Mucosa of stomach (tissue), 1 donor: ENCODE measurements at regions not wholly inside any gene's neighbourhood (a gene's known extent, or its start where the extent isn't known, plus 50 kb on each side); places are given as distances from the start of the nearest gene placed in this dataset.

Experiments
- H3K27me3 ChIP-seq: one replicate; pipeline ENCODE4 v1.7.0; 2013; ENCODE audit warnings: mild to moderate bottlenecking, low read length; ENCODE audit not compliant: control insufficient read depth, insufficient read depth
- H3K36me3 ChIP-seq: one replicate; pipeline ENCODE4 v1.7.0; 2013; ENCODE audit warnings: low read length; ENCODE audit not compliant: control insufficient read depth, insufficient read depth
- H3K4me1 ChIP-seq: one replicate; pipeline ENCODE4 v1.7.0; 2013; ENCODE audit warnings: mild to moderate bottlenecking, low read length; ENCODE audit not compliant: control insufficient read depth, insufficient read depth
- H3K4me3 ChIP-seq: one replicate; pipeline ENCODE4 v1.7.0; 2013; ENCODE audit warnings: low read length
- H3K9ac ChIP-seq: one replicate; pipeline ENCODE4 v1.7.0; 2013; ENCODE audit warnings: mild to moderate bottlenecking, low read length, moderate library complexity
- H3K9me3 ChIP-seq: one replicate; pipeline ENCODE4 v1.7.0; 2013; ENCODE audit warnings: mild to moderate bottlenecking, low read length, moderate library complexity; ENCODE audit not compliant: control insufficient read depth
- donor health status: Pancreatic carcinoma.

DNA sequence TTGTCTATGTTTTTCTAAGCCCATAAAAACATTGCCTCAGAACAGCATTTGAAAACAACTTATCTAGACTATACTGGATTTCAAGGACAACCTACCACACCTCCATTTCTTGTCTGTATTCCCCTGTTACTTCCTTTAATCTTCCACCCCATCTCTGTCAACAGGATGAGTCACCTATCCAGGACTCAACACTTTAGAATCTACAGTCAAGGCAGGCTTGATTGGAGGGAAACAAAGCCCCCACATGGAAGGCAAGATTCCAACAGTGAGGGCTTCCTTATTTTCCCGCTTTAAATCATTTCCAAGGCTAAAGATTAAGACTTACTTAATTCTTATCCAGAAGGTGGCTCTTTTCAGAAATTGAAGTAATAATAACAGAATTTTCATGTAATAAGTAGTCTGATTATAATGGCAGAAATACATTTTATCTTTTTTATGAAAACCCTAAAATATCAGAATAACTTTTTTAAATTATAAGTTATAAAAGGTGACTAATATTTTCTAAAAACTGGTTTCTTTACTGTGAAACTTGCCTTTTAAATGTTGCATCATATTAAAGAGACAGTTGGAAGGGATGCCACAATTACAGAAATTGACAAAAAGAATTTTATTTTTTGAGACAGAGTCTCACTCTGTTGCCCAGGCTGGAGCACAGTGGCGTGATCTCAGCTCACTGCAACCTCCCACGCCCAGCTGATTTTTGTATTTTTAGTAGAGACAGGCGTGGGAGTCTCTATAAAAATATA, 138.7 kb upstream of the CCDC150 start:
- H3K4me3 ChIP-seq = no peak overlapping the region
- no peaks in the 10 kb centered on the region for H3K27me3 ChIP-seq
- H3K4me1 ChIP-seq = no peaks in the 10 kb centered on the region
- no peaks in the 10 kb centered on the region for H3K9me3 ChIP-seq
- H3K9ac ChIP-seq = no peak overlapping the region
- H3K36me3 ChIP-seq = no peaks in the 10 kb centered on the region

DNA sequence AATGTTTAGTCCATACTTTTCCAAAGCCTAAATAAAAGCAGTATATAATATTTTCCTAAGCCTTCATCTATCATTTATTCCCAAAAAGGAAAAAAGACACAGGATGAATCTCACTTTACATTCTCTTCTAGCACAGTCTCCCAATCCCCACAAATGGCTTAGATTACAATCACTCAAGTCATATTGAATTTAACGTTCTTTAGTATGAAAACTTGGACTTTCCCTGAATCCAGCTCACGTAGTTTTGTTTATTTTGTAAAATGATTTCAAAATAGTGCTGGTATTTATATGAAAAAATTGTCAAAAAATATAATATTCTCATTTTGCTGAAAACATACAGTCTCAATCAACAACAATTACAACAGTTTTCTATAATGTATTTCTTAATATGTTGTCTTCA, 137.7 kb upstream of the CCDC150 start:
- Histone ChIP-seq H3K27me3 (no peaks in the 10 kb centered on the region), H3K4me1 (no peaks in the 10 kb centered on the region), H3K9me3 (no peaks in the 10 kb centered on the region), H3K9ac (no peak overlapping the region), H3K36me3 (no peaks in the 10 kb centered on the region), H3K4me3 (no peak overlapping the region)

DNA sequence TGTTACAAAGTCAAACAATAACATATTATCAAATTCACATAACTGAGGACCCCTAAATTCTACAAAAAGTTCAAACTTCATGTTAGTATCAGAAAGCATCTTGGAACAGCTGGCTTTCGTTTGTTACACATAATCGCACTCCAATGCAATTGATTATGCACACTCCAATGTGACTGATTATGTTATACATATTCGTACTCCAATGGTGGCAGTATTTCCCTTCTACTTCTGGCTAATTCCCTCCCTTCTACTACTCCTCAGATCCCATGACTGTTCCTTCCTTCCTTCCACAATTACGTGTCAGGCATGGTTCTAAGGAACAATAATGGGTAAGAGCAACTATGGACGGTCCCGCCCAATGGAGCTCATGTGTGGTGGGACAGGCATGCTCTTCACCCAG, 137.1 kb upstream of the CCDC150 start:
- H3K4me3 ChIP-seq = no peak overlapping the region
- H3K36me3 ChIP-seq = no peaks in the 10 kb centered on the region
- no peaks in the 10 kb centered on the region for H3K4me1 ChIP-seq
- no peak overlapping the region for H3K9ac ChIP-seq
- no peaks in the 10 kb centered on the region for H3K27me3 ChIP-seq
- H3K9me3 ChIP-seq = no peaks in the 10 kb centered on the region

DNA sequence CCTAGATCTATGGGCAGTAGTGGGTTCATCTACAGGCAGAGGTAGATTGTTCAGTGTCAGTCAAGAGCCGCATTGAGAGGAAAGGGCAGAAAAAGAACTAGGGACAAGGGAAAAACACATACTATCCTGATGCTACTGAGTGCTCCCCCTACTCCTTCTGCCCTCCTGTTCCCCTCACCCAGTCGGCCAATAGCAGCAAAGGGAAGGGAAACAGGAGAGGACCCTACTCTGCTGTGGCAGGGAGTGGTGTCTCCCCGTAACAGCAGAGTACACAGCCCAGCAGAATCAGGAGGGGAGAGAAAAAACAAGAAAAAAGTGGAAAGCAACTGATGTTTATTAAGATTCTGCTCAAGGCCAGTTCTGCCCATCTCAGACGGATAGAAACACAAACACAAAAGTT, 136.1 kb upstream of the CCDC150 start:
- Histone ChIP-seq H3K36me3 (no peaks in the 10 kb centered on the region), H3K4me3 (no peak overlapping the region), H3K9ac (no peak overlapping the region), H3K9me3 (no peaks in the 10 kb centered on the region), H3K4me1 (no peaks in the 10 kb centered on the region), H3K27me3 (no peaks in the 10 kb centered on the region)

DNA sequence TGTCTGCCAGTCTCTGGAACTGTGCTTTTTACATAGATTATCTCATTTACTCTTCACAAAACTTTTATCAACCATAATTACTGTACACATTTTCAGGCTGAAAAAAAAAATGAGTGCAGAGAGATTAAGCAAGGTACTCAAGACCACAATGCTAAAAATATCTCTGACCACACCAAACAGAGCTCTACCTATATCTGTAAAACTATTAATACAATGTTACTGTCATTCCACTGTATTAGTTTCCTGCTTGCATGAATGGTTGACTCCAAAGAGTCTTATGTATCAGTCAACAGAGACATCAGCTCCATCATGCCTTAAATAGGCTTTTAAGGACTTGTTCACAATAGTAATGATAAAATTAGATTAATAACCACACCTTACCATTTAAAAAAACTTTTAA, 134.7 kb upstream of the CCDC150 start:
- no peaks in the 10 kb centered on the region for H3K4me1 ChIP-seq
- H3K4me3 ChIP-seq = no peak overlapping the region
- H3K9ac ChIP-seq = no peak overlapping the region
- H3K9me3 ChIP-seq = no peaks in the 10 kb centered on the region
- no peaks in the 10 kb centered on the region for H3K27me3 ChIP-seq
- H3K36me3 ChIP-seq = no peaks in the 10 kb centered on the region

DNA sequence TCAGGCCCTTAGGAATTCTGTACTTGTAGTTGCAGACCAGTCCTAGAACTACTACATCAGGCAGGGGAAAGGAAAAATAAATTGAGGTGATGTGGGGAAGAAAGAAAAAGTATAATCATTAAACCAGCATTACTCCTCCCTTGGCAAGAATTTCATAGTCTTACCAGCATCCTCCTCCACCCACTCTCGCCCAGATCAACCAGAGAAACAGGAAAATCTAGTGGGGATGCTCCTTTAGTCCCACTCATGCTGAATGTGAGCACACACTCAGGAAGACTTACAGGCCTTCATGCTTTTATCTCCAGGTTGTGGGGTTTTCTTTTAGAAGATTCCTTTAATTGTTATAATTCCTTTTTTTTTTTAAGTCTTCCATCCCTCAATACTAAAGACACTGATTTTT, 129.3 kb upstream of the CCDC150 start:
- H3K4me3 ChIP-seq = no peak overlapping the region
- H3K4me1 ChIP-seq = no peaks in the 10 kb centered on the region
- no peaks in the 10 kb centered on the region for H3K9me3 ChIP-seq
- H3K27me3 ChIP-seq = no peaks in the 10 kb centered on the region
- H3K36me3 ChIP-seq = no peaks in the 10 kb centered on the region
- no peak overlapping the region for H3K9ac ChIP-seq

DNA sequence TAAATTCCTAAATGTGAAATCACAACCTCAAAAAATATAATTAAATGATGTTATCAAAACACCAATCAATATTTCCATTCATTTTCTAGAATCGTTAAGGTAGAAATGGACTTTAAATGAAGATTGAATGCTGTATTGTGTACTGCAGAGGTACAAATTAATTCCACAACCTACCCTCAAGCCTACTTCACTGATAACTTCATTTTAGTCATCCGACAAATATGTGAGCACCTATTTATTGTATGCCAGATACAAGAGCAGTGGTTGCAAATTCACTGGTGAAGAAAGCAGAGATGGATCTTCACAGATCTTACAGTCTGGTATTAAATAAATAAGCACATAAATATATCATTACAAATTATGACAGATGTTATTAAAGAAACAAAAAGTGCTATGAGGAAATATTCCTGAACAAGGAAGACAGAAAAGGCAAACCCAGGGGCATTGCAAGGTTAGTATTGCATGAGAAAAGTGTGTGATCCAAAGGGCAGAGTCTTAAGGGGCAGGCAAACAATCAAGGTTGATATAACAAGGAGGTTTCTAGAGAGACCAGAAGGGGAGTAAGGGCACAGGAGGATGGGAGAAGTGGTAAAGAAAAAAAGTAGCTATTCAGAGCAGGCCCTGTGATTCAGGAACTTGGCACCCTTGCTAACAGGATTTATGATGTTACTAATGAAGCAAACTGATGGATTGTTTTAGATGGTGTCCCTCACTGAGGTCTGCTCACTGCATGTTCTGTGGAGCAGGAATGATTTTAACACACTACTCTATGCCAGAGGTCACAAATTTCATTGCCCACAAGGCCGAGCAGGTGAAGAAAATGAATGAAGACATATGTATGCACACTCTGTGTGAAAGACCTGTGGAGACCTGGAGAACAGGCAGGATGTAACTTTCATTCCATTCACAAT, 128.0 kb upstream of the CCDC150 start:
- Histone ChIP-seq H3K27me3 (no peaks in the 10 kb centered on the region), H3K4me1 (no peaks in the 10 kb centered on the region), H3K4me3 (no peak overlapping the region), H3K9me3 (no peaks in the 10 kb centered on the region), H3K9ac (no peak overlapping the region), H3K36me3 (no peaks in the 10 kb centered on the region)

DNA sequence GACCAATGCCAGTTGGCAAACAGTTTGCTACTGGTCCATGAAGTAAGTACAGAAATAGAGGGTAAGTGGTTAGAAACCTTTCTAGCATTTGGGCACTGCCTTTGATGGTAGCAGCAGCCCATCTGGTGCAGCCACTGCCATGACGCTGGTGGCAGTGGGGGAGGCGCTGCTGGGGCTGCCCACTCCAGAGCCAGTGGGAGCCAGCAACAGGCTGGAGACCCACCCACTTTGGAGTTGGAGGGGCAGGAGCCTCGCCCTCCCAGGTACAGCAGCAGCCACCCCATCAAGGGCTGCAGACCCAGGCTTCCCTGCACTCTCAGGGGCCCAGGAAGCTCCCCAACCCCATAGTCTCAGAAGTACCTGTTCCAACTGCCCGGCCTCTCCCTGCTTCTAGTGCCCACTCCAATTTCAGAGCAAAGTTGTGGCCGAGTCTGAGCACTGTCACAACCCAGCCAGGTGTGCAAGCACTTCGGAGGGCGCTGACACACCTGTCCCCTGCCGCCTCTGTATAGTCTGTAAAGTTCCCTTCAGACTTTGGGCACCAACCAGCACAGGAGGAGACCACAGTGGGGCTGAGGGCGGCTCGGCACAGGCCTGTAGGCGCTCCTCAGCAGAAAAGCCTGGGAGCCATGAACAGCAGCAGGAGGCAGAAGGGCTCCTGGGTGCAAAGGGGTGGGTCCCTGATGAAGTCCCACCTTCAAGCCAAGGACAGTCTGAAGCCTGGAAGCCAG, 125.6 kb upstream of the CCDC150 start:
- Histone ChIP-seq H3K9ac (no peak overlapping the region), H3K4me3 (no peak overlapping the region), H3K9me3 (no peaks in the 10 kb centered on the region), H3K4me1 (no peaks in the 10 kb centered on the region), H3K36me3 (no peaks in the 10 kb centered on the region), H3K27me3 (no peaks in the 10 kb centered on the region)

DNA sequence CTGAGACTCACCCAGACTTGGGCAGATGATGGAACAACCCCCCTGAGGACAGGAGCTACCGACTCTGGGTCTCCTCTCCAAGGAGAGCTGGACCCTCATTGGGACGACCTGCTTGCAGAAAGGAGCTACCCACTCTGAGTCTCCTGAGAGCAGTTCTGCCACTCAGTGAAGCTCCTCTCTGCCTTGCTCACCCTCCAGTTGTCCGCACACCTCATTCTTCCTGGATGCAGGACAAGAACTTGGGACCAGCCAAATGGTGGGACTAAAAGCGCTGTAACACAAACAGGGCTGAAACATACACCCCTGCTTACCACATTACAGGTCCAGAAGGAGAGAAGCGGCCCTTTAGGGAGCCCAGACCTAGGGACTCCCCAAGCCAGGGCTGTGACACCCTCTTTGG, 124.9 kb upstream of the CCDC150 start:
- no peaks in the 10 kb centered on the region for H3K9me3 ChIP-seq
- H3K9ac ChIP-seq = no peak overlapping the region
- no peaks in the 10 kb centered on the region for H3K36me3 ChIP-seq
- H3K27me3 ChIP-seq = no peaks in the 10 kb centered on the region
- H3K4me3 ChIP-seq = no peak overlapping the region
- no peaks in the 10 kb centered on the region for H3K4me1 ChIP-seq

DNA sequence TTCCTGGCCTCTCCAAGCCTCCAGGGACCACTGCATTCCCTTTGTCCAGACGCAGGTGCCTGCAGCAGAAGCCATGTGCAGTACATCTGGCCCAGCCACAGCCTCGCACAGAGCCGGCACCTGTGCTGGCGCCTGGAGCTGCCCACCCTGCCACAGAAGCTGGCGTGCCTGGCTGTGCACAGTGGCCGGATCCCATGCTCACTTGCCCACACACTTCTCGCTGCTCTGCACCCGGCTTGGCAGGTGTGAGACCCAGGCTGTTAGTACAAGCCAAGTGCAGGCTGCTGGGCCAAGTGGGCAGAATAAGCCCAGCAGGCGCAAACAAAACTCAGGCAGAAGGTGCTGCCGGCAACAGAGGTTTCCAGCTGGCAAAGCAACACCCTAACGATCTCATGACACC, 124.5 kb upstream of the CCDC150 start:
- H3K4me3 ChIP-seq = no peak overlapping the region
- no peaks in the 10 kb centered on the region for H3K9me3 ChIP-seq
- no peaks in the 10 kb centered on the region for H3K4me1 ChIP-seq
- no peaks in the 10 kb centered on the region for H3K27me3 ChIP-seq
- no peaks in the 10 kb centered on the region for H3K36me3 ChIP-seq
- H3K9ac ChIP-seq = no peak overlapping the region

DNA sequence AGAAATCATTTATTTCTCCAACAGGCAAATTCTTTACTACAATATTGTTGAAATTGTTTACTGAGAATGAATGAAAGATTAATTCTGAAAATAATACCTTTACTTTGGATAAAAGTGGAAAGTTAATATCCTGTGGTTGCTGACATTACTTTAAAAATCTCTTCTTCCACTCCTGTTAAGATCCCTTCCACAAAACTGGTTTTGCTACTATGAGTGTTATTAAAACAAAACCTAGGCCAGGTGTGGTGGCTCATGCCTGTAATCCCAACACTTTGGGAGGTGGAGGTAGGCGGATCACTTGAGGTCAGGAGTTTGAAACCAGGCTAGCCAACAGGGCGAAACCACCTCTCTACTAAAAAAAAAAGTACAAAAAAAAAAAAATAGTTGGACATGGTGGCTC, 123.9 kb upstream of the CCDC150 start:
- Histone ChIP-seq H3K9ac (no peak overlapping the region), H3K4me3 (no peak overlapping the region), H3K4me1 (no peaks in the 10 kb centered on the region), H3K36me3 (no peaks in the 10 kb centered on the region), H3K27me3 (no peaks in the 10 kb centered on the region), H3K9me3 (no peaks in the 10 kb centered on the region)

DNA sequence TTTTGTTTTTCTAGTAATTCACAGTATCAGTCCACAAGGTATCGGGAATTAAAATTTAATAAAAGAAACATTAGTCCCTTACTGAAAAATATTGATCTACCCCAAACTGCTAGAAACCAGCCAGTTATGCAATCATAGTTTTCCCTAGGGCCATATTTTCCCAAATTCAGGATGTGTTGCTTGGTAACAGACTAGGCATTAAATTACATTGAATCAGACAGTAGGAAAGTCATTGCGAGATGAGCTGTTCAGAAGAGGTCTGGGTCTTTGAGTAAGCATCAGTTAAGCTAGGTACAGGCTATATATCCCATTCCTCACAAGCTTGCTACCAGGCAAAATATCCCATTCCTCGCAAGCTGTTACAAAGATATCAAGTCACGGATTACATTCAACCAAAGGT, 123.0 kb upstream of the CCDC150 start:
- H3K27me3 ChIP-seq = no peaks in the 10 kb centered on the region
- H3K4me3 ChIP-seq = no peak overlapping the region
- H3K9me3 ChIP-seq = no peaks in the 10 kb centered on the region
- no peaks in the 10 kb centered on the region for H3K4me1 ChIP-seq
- no peak overlapping the region for H3K9ac ChIP-seq
- H3K36me3 ChIP-seq = no peaks in the 10 kb centered on the region
